HL-60 (cell line): ENCODE measurements at regions not wholly inside any gene's neighbourhood (a gene's known extent, or its start where the extent isn't known, plus 50 kb on each side); places are given as distances from the start of the nearest gene placed in this dataset.

ENCODE experiments used
- DNase-seq, 2 experiments: peaks; one replicate each; pipeline ENCODE4 v3.0.0-alpha.2; 2010 to 2020; ENCODE audit warnings: low read depth in 1 of 2, low spot score in 1 of 2
- H3K27ac ChIP-seq: fragments of 250-450 bp; sonication (Bioruptor Pico); replicated peaks from 2 replicates; pipeline ENCODE4 v1.5.1; 2020; ENCODE audit warnings: mild to moderate bottlenecking, moderate library complexity
- H3K27me3 ChIP-seq: fragments of 250-450 bp; sonication (Bioruptor Pico); 2 replicates; pipeline ENCODE4 v1.5.1; 2021; ENCODE audit warnings: mild to moderate bottlenecking, moderate library complexity; ENCODE audit not compliant: insufficient read depth, poor library complexity, severe bottlenecking
- H3K4me3 ChIP-seq: replicated peaks from 2 replicates; pipeline ENCODE4 v1.5.1; 2011; ENCODE audit warnings: mild to moderate bottlenecking, control low read depth, low read length; ENCODE audit not compliant: insufficient read depth
- GABPA ChIP-seq: IDR thresholded peaks from 2 replicates; pipeline ENCODE4 v1.6.1; 2012; ENCODE audit warnings: low read depth
- POLR2AphosphoS5 ChIP-seq: IDR thresholded peaks from 2 replicates; pipeline ENCODE4 v1.6.1; 2012; ENCODE audit warnings: low read depth
- SPI1 ChIP-seq: IDR thresholded peaks from 2 replicates; pipeline ENCODE4 v1.6.1; 2012; ENCODE audit warnings: low read depth, mild to moderate bottlenecking, borderline replicate concordance
- TF ChIP-seq, protein P1 (sequence below): IDR thresholded peaks from 2 replicates; pipeline ENCODE4 v1.6.1; 2012; ENCODE audit warnings: low read depth; ENCODE audit not compliant: insufficient replicate concordance
- TF ChIP-seq, protein P2 (sequence below): IDR thresholded peaks from one replicate; pipeline ENCODE4 v1.5.1; 2011; ENCODE audit warnings: low read length, control low read depth, inconsistent platforms; ENCODE audit not compliant: insufficient read depth

DNA sequence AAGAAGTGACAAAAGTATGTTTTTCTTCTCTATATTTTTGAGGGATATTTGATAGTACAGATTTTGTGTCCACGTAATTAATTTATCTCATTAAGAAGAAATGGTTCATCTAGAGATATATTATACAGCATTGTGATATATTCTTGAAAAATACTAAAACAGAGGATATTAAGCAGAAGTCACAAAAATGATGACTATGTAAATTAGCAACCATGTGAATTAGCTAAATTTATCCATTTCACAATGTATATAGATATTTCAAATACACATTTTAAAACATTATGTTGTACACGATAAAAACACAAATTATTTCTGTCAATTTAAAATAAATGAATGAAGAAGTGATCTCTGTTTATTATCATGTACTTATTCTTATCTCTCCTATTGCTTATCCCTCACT is 989.5 kb downstream of the TUSC7 start:
- DNase-seq = no peak
- Histone ChIP-seq H3K4me3 (no peak overlapping the region), H3K27ac (no peak overlapping the region), H3K27me3 (no peaks in the 10 kb centered on the region)
- TF ChIP-seq, protein P1, sequence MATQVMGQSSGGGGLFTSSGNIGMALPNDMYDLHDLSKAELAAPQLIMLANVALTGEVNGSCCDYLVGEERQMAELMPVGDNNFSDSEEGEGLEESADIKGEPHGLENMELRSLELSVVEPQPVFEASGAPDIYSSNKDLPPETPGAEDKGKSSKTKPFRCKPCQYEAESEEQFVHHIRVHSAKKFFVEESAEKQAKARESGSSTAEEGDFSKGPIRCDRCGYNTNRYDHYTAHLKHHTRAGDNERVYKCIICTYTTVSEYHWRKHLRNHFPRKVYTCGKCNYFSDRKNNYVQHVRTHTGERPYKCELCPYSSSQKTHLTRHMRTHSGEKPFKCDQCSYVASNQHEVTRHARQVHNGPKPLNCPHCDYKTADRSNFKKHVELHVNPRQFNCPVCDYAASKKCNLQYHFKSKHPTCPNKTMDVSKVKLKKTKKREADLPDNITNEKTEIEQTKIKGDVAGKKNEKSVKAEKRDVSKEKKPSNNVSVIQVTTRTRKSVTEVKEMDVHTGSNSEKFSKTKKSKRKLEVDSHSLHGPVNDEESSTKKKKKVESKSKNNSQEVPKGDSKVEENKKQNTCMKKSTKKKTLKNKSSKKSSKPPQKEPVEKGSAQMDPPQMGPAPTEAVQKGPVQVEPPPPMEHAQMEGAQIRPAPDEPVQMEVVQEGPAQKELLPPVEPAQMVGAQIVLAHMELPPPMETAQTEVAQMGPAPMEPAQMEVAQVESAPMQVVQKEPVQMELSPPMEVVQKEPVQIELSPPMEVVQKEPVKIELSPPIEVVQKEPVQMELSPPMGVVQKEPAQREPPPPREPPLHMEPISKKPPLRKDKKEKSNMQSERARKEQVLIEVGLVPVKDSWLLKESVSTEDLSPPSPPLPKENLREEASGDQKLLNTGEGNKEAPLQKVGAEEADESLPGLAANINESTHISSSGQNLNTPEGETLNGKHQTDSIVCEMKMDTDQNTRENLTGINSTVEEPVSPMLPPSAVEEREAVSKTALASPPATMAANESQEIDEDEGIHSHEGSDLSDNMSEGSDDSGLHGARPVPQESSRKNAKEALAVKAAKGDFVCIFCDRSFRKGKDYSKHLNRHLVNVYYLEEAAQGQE = no peak
- TF ChIP-seq GABPA (no peak), SPI1 (no peak), POLR2AphosphoS5 (no peak)
- TF ChIP-seq, protein P2, sequence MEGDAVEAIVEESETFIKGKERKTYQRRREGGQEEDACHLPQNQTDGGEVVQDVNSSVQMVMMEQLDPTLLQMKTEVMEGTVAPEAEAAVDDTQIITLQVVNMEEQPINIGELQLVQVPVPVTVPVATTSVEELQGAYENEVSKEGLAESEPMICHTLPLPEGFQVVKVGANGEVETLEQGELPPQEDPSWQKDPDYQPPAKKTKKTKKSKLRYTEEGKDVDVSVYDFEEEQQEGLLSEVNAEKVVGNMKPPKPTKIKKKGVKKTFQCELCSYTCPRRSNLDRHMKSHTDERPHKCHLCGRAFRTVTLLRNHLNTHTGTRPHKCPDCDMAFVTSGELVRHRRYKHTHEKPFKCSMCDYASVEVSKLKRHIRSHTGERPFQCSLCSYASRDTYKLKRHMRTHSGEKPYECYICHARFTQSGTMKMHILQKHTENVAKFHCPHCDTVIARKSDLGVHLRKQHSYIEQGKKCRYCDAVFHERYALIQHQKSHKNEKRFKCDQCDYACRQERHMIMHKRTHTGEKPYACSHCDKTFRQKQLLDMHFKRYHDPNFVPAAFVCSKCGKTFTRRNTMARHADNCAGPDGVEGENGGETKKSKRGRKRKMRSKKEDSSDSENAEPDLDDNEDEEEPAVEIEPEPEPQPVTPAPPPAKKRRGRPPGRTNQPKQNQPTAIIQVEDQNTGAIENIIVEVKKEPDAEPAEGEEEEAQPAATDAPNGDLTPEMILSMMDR = no peak

DNA sequence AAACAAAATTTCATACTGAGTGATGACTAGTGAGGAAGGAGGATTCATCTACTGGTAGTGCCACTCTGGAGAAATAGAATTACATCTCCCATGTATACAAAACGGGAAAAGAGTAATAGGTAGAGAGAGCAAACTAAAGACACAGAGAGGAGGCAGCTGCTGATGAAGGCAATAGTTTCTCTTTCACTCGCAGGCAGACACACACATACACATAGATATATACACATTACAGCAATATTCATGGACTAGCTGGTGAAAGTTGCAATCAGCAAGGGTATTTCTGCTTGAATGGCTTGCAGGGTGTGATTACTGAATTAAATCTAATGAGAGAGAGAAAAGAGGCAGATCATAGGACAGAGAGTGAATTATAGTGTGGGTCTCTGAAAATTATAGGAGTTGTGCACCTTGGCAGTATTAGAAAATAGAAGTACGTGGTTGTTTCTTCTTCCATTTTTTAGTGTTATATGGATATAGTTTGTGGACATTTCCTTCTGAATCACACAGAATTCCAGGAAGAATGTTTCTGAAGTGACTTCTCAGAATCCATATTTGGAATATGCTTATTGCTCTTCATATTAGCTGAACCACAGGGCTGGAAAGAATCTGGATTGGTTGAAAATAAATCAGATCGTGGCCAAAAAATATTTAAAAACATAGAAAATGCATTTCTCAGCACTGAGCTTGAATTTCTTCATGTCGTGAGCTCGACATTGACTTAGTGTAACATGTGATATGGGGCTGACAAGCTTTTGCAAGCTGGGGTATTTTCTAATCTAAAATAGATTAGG is 991.2 kb downstream of the TUSC7 start:
- no peak overlapping the region for H3K27ac ChIP-seq
- DNase-seq = no peak
- no peak overlapping the region for H3K4me3 ChIP-seq
- H3K27me3 ChIP-seq = no peaks in the 10 kb centered on the region
- TF ChIP-seq POLR2AphosphoS5 (no peak), GABPA (no peak), SPI1 (no peak)
- TF ChIP-seq, protein P2 = no peak
- TF ChIP-seq, protein P1 = no peak

DNA sequence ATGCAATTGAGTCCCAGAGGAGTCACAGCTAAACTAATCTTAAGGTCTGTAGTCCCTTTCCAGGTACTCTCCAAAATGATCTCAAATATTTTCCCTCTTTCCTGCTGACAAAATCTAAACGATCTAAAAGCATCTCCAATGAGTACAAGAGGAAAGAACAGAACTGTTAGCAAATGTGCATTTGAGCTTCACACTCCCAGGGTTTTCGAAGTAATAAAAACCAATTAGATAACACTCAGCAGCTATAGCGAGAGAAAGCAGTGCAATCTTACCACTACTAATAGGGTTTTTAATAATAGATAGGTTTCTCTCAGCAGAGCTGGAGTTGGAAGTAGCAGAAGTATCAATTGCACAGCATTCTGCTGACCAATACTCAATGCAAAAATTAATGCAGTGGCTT is 995.4 kb downstream of the TUSC7 start:
- DNase-seq = no peak
- TF ChIP-seq, protein P2 = no peak
- TF ChIP-seq SPI1 = no peak
- no peak for TF ChIP-seq GABPA
- no peak for TF ChIP-seq POLR2AphosphoS5
- TF ChIP-seq, protein P1 = no peak
- no peak overlapping the region for H3K4me3 ChIP-seq
- no peak overlapping the region for H3K27ac ChIP-seq
- no peaks in the 10 kb centered on the region for H3K27me3 ChIP-seq
